Neural crest cell (in vitro differentiated cells): ENCODE measurements at regions not wholly inside any gene's neighbourhood (a gene's known extent, or its start where the extent isn't known, plus 50 kb on each side); places are given as distances from the start of the nearest gene placed in this dataset.

Experiments
- DNase-seq: peaks from one replicate; pipeline ENCODE4 v3.0.0; 2021; ENCODE audit warnings: low read depth, mixed read lengths, low spot score
- H3K27ac Mint-ChIP-seq: one replicate; pipeline ENCODE4 v1.8.0; 2021; ENCODE audit warnings: mild to moderate bottlenecking, mixed read lengths; ENCODE audit not compliant: unreplicated experiment
- H3K27me3 Mint-ChIP-seq: 2 replicates; pipeline ENCODE4 v1.8.0; 2021; ENCODE audit warnings: low read depth, mild to moderate bottlenecking, mixed read lengths
- H3K36me3 Mint-ChIP-seq: 2 replicates; pipeline ENCODE4 v1.8.0; 2021; ENCODE audit warnings: low read depth, mild to moderate bottlenecking, mixed read lengths
- H3K4me1 Mint-ChIP-seq: 2 replicates; pipeline ENCODE4 v1.8.0; 2021; ENCODE audit warnings: mixed read lengths
- H3K4me3 Mint-ChIP-seq: one replicate; pipeline ENCODE4 v1.8.0; 2021; ENCODE audit warnings: mild to moderate bottlenecking, mixed read lengths
- H3K9me3 Mint-ChIP-seq: 2 replicates; pipeline ENCODE4 v1.8.0; 2021; ENCODE audit warnings: mixed read lengths
- TF ChIP-seq, protein P1 (sequence below): fragments of 200-600 bp; sonication (generic); conservative IDR thresholded peaks from 2 replicates; pipeline ENCODE4 v1.5.0; 2021; ENCODE audit warnings: antibody characterized with exemption, mild to moderate bottlenecking

GRCh38 chr15:38065721-38066345 is 131.4 kb downstream of the TMCO5A start:
- no peaks in the 10 kb centered on the region for H3K9me3 Mint-ChIP-seq
- no peak overlapping the region for H3K4me3 Mint-ChIP-seq
- TF ChIP-seq, protein P1, sequence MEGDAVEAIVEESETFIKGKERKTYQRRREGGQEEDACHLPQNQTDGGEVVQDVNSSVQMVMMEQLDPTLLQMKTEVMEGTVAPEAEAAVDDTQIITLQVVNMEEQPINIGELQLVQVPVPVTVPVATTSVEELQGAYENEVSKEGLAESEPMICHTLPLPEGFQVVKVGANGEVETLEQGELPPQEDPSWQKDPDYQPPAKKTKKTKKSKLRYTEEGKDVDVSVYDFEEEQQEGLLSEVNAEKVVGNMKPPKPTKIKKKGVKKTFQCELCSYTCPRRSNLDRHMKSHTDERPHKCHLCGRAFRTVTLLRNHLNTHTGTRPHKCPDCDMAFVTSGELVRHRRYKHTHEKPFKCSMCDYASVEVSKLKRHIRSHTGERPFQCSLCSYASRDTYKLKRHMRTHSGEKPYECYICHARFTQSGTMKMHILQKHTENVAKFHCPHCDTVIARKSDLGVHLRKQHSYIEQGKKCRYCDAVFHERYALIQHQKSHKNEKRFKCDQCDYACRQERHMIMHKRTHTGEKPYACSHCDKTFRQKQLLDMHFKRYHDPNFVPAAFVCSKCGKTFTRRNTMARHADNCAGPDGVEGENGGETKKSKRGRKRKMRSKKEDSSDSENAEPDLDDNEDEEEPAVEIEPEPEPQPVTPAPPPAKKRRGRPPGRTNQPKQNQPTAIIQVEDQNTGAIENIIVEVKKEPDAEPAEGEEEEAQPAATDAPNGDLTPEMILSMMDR: no peak
- no peaks in the 10 kb centered on the region for H3K36me3 Mint-ChIP-seq
- H3K27me3 Mint-ChIP-seq: no peaks in the 10 kb centered on the region
- no peak for DNase-seq
- no peak overlapping the region for H3K27ac Mint-ChIP-seq
- peaks cover 54% of the 10 kb centered on the region for H3K4me1 Mint-ChIP-seq

- DNase-seq: no peak
- TF ChIP-seq, protein P1: no peak
- no peaks in the 10 kb centered on the region for H3K27me3 Mint-ChIP-seq
- no peak overlapping the region for H3K27ac Mint-ChIP-seq
- H3K9me3 Mint-ChIP-seq: no peaks in the 10 kb centered on the region
- peaks cover 61% of the 10 kb centered on the region for H3K4me1 Mint-ChIP-seq
- H3K4me3 Mint-ChIP-seq: no peak overlapping the region
- no peaks in the 10 kb centered on the region for H3K36me3 Mint-ChIP-seq
Observed at GRCh38 chr15:38066612-38067011, 132.2 kb downstream of the TMCO5A start.

DNA sequence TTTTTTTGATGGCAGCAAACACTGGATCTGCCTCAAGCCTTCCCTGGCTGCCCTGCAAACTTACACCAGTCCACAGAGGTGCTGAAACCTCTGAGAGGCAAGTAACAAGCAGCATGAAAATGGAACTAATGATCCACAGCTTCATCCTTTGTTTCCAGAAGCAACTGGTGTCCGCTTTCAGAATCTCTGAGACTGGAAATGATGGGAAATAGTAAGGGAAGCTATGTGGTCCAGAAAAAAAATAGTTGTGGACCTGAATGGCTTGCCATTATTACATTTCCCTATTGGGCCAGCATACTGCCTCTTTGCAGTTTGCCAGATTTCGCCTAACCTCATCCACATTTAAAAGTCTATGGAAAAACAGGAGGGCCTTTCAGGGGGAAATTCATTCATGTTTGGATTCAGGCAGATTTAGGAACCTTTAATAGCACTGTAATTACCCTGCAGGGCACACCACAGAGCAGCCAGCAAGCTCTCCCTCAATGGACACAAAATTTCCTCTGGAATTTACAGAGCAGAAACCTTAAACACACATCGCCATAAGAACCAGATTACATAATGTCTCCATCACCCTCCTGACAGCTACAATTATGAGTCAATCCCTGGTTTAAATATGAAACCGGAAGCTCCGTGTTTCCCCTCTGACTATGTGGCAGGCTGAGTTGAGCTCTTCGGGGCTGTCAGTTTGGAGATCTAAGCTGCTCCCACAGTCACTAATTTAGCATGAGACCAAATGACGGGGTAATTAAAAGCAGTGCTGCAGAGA is 134.4 kb downstream of the TMCO5A start:
- peak overlapping the region; percentile 81 for H3K27ac Mint-ChIP-seq
- H3K4me3 Mint-ChIP-seq: peak overlapping the region; percentile 70
- no peaks in the 10 kb centered on the region for H3K27me3 Mint-ChIP-seq
- no peaks in the 10 kb centered on the region for H3K36me3 Mint-ChIP-seq
- H3K9me3 Mint-ChIP-seq: no peaks in the 10 kb centered on the region
- no peak for DNase-seq
- TF ChIP-seq, protein P1: no peak
- H3K4me1 Mint-ChIP-seq: peaks cover 75% of the 10 kb centered on the region

- Mint-ChIP-seq H3K27me3 (no peaks in the 10 kb centered on the region), H3K36me3 (no peaks in the 10 kb centered on the region), H3K4me1 (peaks cover 82% of the 10 kb centered on the region), H3K9me3 (no peaks in the 10 kb centered on the region), H3K27ac (peak overlapping the region; percentile 45), H3K4me3 (peak overlapping the region; percentile 70)
- TF ChIP-seq, protein P1: no peak
- no peak for DNase-seq
Observed at GRCh38 chr15:38069511-38070011, 135.1 kb downstream of the TMCO5A start.

GRCh38 chr15:38070778-38071177 is 136.3 kb downstream of the TMCO5A start:
- Mint-ChIP-seq H3K27ac (peak overlapping the region; percentile 59), H3K4me1 (peaks cover 93% of the 10 kb centered on the region), H3K4me3 (no peak overlapping the region), H3K36me3 (no peaks in the 10 kb centered on the region), H3K9me3 (no peaks in the 10 kb centered on the region), H3K27me3 (no peaks in the 10 kb centered on the region)
- TF ChIP-seq, protein P1: no peak
- no peak for DNase-seq
